GM21423 (cell line): ENCODE measurements at regions not wholly inside any gene's neighbourhood (a gene's known extent, or its start where the extent isn't known, plus 50 kb on each side); places are given as distances from the start of the nearest gene placed in this dataset.

Experiments
- ATAC-seq: cut with Tn5 transposase; IDR thresholded peaks from one replicate; pipeline ENCODE4 v1.9.1; 2021; ENCODE audit warnings: mild to moderate bottlenecking, moderate library complexity; ENCODE audit not compliant: unreplicated experiment

GRCh38 chr3:22453906-22454535 is 703.0 kb upstream of the ZNF385D start:
- ATAC-seq = no peak

DNA sequence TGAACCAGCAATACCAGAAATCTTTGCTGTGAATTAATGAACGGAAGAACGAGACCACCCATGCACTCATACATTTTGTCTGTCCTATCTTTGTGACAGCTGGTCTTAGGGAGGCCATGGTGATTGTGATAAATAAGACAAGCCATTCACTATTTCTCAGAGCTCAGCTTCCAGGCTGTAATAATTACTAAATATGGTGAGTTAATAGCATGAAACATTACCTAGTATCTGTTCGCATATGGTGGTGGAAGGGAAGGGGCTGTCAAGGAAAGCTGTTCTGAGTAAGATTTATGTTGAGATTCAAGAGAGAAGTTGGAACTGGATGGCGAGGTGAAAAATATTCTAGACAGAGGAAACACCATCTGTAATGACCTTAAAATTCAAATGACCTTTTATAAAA is 719.0 kb upstream of the ZNF385D start:
- no peak for ATAC-seq

DNA sequence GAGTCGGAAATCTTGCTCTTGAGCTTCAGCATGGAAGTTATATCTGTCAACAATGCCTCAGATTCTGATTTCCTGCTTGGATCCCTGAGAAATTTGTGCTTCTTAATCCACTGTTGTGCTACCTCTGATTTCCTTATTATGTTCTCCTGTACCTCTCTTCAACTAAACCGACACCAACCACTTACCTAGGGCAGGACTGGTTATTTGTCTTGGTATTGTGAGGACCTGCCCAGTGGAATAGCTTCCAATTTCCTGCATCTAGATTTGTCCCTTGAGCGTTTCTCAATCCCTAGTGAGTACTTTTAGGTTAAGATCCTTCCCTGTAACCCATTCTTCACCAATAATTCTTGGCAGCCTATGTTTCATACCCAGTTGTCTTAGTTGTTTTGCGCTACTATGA is 720.5 kb upstream of the ZNF385D start:
- no peak for ATAC-seq

GRCh38 chr3:22474706-22475445 is 723.9 kb upstream of the ZNF385D start:
- ATAC-seq = no peak

DNA sequence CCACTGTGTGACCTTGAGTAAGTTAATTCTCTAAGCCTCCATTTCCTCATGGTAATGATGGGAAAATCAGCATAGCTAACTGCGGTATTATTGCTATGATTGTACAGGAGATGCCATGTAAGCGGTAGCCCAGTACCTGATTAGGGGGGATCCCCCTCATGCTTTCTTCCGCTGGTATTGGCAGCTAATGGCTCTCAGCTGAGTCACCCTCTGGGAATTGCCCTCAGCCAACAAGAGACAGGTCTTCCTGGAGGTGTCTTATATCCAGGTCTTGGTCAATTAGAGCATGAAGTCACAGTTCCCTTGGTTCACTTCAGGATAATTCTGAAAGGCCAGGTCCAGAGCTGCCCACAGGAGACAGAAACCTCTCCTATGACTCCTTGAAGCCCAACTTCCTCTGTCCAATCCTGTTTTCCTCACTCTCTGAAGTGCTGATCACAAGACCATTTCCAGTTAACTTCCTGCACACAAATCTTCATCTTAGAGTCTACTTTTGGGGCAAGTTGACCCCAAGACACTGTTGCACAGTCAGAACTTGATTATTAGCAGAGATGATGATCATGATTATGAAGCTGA is 724.7 kb upstream of the ZNF385D start:
- no peak for ATAC-seq

GRCh38 chr3:22476976-22477375 is 726.0 kb upstream of the ZNF385D start:
- ATAC-seq = no peak

- ATAC-seq = no peak
Measured at GRCh38 chr3:22485954-22486353, 717.2 kb upstream of the UBE2E2 start.

DNA sequence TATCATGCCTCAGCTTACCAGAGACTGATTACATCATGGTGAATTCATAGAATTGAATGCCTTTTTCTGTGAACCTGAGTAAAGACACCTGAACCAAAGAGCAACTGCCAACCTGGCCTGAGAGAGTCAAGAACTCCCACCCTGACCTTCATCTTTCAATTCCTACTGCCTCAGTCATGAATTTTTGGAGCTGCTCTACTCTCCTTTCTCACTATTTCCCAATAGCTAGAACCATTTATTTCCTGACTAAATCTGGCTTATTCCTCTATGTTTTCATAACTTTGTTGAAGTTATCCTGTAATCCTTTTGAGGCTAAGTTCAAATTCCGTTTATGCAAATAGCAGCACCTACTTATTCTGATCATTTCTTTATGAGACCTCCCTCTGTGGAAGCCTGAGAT is 712.4 kb upstream of the UBE2E2 start:
- ATAC-seq = no peak

- ATAC-seq = no peak
Measured at GRCh38 chr3:22491344-22491743, 711.8 kb upstream of the UBE2E2 start.

DNA sequence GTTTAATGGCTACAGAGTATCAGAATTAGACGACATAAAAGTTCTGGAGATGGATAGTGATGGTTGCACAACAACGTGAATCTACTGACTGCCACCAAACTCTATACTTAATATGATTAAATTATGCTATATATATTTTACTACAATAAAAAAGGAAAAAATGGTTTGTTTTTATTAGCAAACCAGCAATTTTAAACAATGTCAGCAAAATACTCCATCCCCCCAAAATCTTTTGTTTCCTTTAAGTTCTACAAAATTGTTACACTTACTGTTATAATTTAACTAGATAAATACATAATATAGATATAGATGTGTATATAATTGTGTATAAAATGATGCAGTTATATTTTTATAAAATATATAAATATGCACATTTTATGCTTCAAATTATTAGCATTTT is 710.8 kb upstream of the UBE2E2 start:
- ATAC-seq = no peak

DNA sequence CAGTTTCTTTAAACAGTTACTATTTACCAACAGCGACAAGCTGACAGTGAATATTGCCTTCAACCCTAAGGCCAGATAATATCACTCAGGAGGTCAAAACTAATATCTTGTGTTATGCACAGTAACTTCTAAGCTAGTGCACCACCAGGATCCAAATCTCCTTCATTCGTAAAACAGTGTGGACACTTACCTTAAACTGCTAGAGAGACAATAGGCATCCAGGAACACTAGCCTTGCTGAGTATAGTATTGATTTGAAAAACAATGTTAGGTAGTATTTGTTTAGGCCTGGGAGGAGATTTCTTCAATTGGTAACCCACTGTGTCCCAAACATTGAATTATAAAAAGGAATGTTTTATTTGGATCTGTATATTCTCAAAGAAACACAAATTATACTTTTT is 707.9 kb upstream of the UBE2E2 start:
- no peak for ATAC-seq

- no peak for ATAC-seq
Measured at GRCh38 chr3:22495791-22496190, 707.3 kb upstream of the UBE2E2 start.

- ATAC-seq = no peak
Measured at GRCh38 chr3:22496641-22497040, 706.5 kb upstream of the UBE2E2 start.

GRCh38 chr3:22506871-22507270 is 696.3 kb upstream of the UBE2E2 start:
- ATAC-seq = no peak

- ATAC-seq = no peak
Measured at GRCh38 chr3:22507709-22508108, 695.4 kb upstream of the UBE2E2 start.

GRCh38 chr3:22523925-22524324 is 679.2 kb upstream of the UBE2E2 start:
- ATAC-seq = no peak

DNA sequence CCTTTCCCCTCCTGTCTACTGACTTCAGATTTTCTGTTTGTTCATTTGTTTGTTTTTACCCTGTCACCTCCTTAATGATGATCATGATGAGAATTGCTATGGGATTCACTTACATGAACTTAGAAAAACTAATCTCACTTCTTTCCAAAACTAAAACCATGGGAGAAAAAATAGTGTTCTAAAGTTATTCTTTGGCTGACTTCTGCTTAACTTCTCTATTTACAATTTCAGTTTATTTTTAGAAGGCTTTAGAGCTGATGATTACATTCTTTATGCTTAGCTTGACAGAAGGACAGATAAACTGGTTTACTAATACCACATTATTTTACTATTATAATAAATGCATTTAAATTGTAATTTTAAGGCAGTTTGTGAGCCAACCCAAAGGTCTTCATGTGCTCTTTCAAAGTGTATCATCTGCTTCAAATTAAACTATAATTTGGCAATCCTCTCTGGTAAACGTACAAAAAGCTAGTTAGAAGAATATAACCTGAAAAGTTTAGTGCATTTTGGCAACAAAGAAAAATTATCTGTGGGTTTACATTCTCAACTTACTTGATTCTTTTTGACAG is 676.8 kb upstream of the UBE2E2 start:
- no peak for ATAC-seq

- ATAC-seq = no peak
Measured at GRCh38 chr3:22536541-22536940, 666.6 kb upstream of the UBE2E2 start.

- ATAC-seq = no peak
Measured at GRCh38 chr3:22537560-22537959, 665.6 kb upstream of the UBE2E2 start.

GRCh38 chr3:22542311-22542710 is 660.8 kb upstream of the UBE2E2 start:
- ATAC-seq = no peak

DNA sequence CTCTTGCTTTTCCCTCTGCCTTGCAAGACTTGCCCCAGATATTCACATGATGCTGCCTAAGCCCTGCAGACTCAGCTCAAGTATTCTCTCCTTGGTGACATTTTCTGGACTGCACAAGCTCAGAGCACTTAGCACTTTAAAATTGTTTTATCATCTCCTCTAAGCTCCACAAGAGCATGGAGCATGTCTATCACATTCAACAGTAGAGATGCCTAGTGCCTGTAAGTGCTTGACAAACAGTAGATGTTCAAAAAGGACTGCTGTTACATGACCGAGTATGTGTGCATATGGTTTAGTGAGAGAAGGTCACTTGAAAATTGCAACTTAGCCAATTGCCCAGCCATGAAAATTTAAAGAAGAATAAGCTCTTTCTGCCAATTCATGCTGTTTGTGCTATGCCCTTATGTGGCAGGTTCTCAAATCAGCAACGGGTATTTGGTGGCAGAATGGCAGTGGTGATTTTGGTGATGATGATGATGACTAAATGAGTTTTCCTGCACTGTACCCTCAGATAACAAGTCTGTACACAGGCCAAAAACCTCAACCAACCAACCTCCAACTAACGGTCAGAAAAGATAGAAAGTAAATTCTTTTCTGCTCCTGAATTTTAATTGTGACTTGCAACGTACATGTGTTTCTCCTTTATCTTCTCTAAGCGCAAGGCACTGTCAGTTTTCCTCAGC is 647.2 kb upstream of the UBE2E2 start:
- ATAC-seq = no peak
